Muscle of arm (tissue), 1 donor: ENCODE measurements at regions not wholly inside any gene's neighbourhood (a gene's known extent, or its start where the extent isn't known, plus 50 kb on each side); places are given as distances from the start of the nearest gene placed in this dataset.

Experiments
- DNase-seq: peaks from one replicate; pipeline ENCODE4 v3.0.0-alpha.2; 2013

DNA sequence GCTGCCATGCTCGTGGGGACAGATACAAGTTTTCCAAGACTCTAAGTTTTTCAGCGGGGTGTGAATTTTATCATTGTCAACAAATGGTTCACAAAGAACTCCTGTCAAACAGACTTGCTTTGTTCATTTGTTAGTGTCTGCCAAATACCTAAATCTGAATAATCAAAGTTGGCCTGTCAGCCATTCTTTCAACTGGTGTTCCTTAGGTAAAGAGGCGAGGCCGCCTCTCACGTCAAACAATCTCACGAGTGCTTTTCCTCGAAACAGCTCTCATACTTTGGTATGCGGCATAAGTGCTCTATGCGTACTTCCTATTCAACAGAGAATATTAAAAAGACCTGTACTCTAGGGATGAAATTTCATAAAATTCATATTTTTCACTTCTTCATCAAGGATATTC, 51.4 kb upstream of the KANK4 start:
- DNase-seq: no peak

DNA sequence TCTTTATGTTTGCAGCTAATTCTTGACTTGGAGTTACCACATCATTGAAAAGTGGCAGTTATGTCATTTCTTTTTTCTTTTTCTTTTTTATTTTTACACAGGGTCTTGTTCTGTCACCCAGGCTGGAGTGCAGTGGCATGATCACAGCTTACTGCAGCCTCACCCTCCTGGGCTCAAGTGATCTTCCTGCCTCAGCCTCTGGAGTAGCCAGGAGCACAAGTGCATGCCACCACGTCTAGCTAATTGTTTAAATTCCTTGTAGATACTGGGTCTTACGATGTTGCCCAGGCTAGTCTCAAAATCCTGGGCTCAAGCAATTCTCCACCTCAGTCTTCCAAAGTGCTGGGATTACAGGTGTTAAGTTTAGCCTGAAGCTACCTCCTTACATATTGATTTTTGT, 52.1 kb upstream of the KANK4 start:
- DNase-seq: no peak

DNA sequence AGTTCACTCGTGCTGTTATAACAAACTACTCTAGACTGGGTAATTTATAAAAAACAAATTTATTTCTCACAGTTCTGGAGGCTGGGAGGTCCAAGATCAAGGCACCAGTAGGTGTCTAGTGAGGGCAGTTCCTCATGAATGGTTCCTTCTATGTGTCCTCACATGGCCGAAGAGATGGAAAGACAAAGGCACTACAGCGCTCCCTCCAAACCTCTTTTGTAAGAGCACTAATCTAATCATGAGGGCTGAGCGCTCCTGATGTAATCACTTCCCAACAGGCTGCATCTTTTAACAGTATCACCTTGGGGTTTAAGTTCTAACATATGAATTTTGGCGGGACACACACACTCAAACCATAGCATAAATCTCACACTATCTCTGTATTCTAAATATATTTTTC, 54.0 kb upstream of the KANK4 start:
- no peak for DNase-seq

DNA sequence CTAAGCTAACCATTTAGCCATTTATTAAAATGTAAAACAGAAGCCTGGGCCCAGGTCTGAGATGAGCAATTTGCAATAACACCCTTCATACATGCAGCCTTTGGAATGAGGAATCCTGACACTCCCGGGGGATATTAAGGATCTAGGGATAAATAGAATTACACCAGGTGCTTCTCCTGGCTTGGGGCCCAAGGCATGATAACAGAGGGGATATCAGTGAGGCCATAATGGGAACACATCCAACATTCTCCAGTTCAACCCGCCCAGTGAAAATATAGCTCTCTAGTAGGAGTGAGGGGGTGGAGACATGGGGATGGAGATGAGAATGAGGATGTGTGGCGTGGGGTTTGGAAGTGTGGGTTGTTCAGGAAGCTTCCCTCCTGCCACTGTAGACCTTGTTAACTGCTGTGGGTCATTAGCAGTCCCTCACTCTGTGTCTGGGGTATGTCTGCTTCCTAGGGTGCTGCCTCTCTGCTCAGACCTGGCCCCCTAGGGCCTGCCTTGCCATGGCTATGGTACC, 57.9 kb upstream of the KANK4 start:
- DNase-seq: no peak

DNA sequence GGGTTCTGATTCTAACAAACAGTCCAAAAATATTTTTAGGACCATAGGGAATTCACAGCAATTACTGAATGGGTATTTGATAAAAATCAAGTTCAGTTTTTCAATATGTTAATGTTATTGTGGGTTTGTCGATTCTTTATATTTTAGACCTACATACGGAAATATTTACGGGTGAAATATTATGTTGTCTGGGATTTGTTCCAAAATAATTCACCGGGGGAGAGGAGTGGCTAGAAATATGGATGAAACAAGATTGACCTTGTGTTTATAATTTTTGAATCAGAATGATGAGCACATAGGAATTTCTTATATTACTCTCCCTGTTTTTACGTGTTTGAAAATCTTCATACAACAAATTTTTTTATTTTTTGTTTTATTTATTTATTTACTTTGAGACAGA, 56.7 kb upstream of the USP1 start:
- DNase-seq: no peak

DNA sequence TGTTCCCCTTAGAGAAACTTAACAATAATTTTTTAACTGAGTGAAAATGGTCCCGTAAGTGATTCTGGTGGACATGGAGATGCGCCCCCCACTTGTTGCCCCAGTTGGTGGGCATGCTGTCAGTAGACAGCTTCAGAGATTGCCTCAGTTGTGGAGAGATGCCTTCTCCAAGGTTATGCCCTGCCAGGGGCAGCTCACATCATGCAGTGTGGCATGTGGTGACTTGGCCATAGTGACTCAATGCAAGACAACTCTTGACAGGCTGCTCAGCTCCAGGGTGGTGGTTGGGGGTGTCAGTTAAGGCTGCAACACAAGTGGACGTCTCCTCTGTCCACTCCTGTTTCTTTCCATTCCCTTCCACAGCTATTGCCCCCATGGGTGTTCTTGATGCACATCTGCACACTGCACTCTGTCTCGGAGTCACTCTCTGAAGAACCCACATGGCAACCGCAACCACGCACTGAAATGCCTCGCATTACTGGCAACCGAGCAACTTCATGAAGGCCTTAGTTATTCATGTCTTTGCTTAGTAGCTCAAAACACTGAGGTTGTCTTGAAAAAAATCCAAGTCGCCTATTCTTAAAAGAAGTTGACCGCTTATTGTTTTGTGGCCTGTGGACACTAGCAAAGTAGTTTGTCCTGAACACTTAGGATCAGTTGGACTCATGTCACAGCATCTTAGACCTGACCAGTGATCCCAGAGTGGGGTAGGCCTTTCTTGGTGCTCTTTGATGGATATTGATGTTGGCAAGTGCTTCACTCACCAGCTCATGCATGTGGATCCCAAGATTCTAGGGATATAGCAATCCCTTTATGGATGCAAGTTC, 54.8 kb upstream of the USP1 start:
- no peak for DNase-seq

DNA sequence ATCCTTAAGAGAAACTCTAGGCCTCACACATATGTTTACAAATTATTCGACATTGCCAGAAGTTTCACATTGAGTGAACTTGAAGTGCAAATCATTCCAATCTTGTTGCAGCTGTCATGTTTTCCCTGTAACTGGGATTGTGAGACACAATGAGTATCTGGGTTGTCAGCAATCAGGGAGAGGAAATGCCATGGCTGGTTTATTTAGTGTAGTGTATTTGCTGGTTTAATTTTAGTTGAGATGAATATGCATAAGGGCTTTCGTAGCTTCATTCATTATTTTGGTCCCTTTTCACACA, 54.2 kb upstream of the USP1 start:
- no peak for DNase-seq

DNA sequence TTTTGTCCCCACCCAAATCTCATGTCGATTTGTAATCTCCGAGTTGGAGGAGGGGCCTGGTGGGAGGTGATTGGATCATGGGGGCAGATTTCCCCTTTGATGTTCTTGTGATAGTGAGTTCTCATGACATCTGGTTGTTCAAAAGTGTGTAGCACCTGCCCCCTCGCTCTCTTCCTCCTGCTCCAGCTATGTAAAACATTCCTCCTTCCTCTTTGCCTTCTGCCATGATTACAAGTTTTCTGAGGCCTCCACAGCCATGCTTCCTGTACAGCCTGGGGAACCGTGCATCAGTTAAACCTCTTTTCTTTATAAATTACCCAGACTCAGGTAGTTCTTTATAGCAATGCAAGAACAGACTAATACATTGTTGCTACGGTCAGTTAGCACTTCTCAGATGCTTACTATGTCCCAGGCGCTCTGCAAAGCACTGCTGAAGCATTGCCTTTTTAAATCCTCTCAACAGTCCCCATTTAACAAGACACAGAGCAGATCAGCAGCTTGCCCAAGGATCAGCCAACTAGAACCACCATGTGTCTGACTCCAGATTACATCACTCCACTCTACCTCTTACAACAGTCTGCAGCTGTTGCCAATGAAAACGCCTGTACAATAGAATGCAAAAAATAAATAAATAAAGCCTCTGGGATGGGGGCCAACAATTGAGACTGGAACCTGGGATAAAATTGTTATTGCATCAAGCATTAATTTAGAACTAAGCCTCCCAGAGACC, 52.4 kb upstream of the USP1 start:
- peak; percentile 84 for DNase-seq

DNA sequence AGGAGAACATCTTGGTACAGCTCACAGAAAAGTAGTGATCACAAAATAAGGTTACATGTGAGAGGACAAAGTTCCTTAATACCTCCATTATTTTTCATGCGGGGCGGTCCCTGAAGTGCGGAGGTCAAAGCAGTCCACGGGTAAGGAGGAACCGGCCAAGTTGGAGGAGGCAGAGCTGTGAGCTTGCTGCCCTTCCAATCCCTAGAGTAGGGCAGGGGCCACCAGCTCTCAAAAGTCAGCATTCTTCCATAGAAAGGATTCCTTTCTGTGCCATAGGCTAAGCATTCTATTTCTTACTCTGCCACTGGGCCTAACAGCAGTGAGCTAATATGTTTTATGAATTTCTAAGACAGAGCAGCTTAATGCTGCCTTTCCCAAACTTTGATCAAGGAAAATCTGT, 50.9 kb upstream of the USP1 start:
- DNase-seq: no peak

DNA sequence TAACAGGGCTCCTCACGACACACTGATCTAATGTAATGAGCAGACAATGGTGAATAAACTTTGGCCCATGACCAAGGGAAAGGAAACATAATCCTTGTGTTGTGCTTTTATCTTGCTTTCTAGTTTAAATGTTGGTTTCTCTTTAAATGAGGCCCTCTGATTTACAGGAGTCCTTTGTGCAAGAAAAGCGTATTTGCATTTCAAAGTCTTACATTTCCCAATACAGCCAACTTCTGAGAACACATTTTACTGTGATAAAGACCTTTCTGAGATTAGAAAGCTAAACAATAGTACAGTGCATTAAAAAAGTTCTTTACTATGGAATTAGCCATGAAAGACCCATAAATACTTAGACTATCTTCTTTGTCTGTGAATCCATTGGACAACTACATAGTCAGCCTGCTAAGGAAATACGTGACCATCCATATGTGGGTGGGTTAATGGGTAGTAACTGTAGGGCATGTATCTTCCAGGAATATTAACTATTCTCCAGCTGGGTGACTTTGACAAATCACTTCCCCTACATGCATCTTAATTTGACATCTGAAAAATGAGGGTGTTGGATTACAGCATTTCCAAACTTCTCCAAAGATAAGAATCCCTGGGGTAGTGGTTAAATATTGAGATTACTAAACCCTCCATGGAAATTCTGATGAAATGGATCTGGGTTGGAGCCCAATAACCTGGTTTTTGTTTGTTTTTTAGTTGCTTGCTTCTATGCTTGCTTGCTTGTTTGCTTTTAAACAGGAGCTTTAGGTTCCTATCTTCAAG, 50.3 kb upstream of the USP1 start:
- DNase-seq: no peak
